ENCODE measurements at regions not wholly inside any gene's neighbourhood (a gene's known extent, or its start where the extent isn't known, plus 50 kb on each side); places are given as distances from the start of the nearest gene placed in this dataset.

DNA sequence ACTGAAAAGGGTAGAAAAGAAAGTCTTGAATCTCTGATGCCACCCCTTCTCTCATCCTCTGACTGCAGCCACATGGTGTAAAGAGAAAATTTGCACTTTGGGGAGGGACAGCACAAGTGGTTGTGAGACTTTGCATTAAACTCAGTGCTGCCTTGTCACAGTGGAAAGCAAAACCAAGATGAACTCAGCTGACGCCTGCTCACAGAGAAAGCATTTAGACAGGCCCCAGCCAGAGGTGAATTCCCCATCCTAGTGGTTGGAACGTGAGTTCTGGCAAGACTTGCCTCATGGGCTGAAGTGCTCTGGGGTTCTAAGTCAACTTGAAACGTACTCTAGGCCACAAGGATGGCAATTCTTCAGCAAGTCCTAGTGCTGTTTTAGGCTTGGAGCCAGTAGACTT is 1101.4 kb downstream of the ADGRL3 start (continued):
- TF ChIP-seq, protein P1, sequence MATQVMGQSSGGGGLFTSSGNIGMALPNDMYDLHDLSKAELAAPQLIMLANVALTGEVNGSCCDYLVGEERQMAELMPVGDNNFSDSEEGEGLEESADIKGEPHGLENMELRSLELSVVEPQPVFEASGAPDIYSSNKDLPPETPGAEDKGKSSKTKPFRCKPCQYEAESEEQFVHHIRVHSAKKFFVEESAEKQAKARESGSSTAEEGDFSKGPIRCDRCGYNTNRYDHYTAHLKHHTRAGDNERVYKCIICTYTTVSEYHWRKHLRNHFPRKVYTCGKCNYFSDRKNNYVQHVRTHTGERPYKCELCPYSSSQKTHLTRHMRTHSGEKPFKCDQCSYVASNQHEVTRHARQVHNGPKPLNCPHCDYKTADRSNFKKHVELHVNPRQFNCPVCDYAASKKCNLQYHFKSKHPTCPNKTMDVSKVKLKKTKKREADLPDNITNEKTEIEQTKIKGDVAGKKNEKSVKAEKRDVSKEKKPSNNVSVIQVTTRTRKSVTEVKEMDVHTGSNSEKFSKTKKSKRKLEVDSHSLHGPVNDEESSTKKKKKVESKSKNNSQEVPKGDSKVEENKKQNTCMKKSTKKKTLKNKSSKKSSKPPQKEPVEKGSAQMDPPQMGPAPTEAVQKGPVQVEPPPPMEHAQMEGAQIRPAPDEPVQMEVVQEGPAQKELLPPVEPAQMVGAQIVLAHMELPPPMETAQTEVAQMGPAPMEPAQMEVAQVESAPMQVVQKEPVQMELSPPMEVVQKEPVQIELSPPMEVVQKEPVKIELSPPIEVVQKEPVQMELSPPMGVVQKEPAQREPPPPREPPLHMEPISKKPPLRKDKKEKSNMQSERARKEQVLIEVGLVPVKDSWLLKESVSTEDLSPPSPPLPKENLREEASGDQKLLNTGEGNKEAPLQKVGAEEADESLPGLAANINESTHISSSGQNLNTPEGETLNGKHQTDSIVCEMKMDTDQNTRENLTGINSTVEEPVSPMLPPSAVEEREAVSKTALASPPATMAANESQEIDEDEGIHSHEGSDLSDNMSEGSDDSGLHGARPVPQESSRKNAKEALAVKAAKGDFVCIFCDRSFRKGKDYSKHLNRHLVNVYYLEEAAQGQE (IDR thresholded peaks at IDR 0.05; ENCODE audit: unreplicated experiment) = no peak
- TF ChIP-seq POLR2AphosphoS5 (IDR thresholded peaks at IDR 0.05; ENCODE audit: low read depth) (no peak), EZH2 (IDR thresholded peaks at IDR 0.05; ENCODE audit: low read depth, unreplicated experiment) (no peak), NANOG (IDR thresholded peaks at IDR 0.05; ENCODE audit: borderline replicate concordance) (no peak), ZNF114 (CRISPR knock-in tag; IDR thresholded peaks at IDR 0.05) (no peak)

DNA sequence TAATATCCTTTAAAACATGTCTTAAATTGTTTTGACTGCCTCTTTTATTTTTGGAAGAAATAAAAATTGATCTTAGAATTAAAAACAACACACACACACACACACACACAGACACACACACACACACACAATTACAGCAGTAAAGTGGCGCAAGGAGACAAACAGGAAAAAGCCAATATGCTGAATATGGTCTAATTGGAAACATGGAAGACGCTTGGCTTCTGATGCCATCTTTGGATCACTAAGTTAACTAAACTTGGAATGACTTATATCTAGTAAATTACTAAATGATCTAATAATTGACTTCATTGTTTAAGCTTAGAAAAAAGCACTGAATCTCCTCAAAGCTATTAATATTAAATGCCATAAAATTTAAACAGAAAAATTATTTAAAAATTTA is 1093.4 kb downstream of the ADGRL3 start:
- Histone ChIP-seq H3K27ac (ENCODE audit: low read depth) (no peak overlapping the region), H3K9me2 (ENCODE audit: insufficient read depth) (0 out of 2 replicates have a peak, but pooled peaks cover 3% of the 10 kb centered on the region), H3K27me3 (ENCODE audit: insufficient read depth) (no peaks in the 10 kb centered on the region), H2AFZ (peak overlapping the region; percentile 56; the same call in 1 of the 2 replicates), H3K79me2 (replicated peaks; ENCODE audit: insufficient read depth) (no peaks in the 10 kb centered on the region), H4K20me1 (replicated peaks; ENCODE audit: insufficient read depth) (no peaks in the 10 kb centered on the region), H3K4me2 (no peak overlapping the region), H3K4me1 (ENCODE audit: insufficient read depth) (no peaks in the 10 kb centered on the region), H3K36me3 (ENCODE audit: insufficient read depth) (no peaks in the 10 kb centered on the region), H3F3A (replicated peaks; ENCODE audit: low read depth) (no peaks in the 10 kb centered on the region), H3K4me3 (no peak overlapping the region)
- ATAC-seq (no peak), DNase-seq (ENCODE audit: low spot score) (no peak)
- H3K27ac Mint-ChIP-seq = no peak overlapping the region
- H3K9me3 Mint-ChIP-seq = peaks cover 6% of the 10 kb centered on the region; the same call in 1 of the 3 replicates
- H3K27me3 Mint-ChIP-seq (ENCODE audit: insufficient read depth, low read depth, poor library complexity) = no peaks in the 10 kb centered on the region
- no peaks in the 10 kb centered on the region for H3K36me3 Mint-ChIP-seq (ENCODE audit: low read depth)
- H3K4me3 Mint-ChIP-seq = no peak overlapping the region
- H3K4me1 Mint-ChIP-seq = no peaks in the 10 kb centered on the region
- TF ChIP-seq POLR2AphosphoS5 (IDR thresholded peaks at IDR 0.05; ENCODE audit: low read depth) (no peak), ZNF331 (CRISPR knock-in tag; IDR thresholded peaks at IDR 0.05; ENCODE audit: low read depth) (no peak), STAT1 (IDR thresholded peaks at IDR 0.05; ENCODE audit: unreplicated experiment) (no peak), CREB1 (CRISPR knock-in tag; IDR thresholded peaks at IDR 0.05; ENCODE audit: low read depth) (no peak), EZH2phosphoT487 (IDR thresholded peaks at IDR 0.05; ENCODE audit: unreplicated experiment) (no peak), JUNB (IDR thresholded peaks at IDR 0.05; ENCODE audit: unreplicated experiment) (no peak), EZH2 (IDR thresholded peaks at IDR 0.05; ENCODE audit: low read depth, unreplicated experiment) (no peak)
- TF ChIP-seq, protein P2, sequence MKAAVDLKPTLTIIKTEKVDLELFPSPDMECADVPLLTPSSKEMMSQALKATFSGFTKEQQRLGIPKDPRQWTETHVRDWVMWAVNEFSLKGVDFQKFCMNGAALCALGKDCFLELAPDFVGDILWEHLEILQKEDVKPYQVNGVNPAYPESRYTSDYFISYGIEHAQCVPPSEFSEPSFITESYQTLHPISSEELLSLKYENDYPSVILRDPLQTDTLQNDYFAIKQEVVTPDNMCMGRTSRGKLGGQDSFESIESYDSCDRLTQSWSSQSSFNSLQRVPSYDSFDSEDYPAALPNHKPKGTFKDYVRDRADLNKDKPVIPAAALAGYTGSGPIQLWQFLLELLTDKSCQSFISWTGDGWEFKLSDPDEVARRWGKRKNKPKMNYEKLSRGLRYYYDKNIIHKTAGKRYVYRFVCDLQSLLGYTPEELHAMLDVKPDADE (IDR thresholded peaks at IDR 0.05) = no peak
- TF ChIP-seq, protein P3, sequence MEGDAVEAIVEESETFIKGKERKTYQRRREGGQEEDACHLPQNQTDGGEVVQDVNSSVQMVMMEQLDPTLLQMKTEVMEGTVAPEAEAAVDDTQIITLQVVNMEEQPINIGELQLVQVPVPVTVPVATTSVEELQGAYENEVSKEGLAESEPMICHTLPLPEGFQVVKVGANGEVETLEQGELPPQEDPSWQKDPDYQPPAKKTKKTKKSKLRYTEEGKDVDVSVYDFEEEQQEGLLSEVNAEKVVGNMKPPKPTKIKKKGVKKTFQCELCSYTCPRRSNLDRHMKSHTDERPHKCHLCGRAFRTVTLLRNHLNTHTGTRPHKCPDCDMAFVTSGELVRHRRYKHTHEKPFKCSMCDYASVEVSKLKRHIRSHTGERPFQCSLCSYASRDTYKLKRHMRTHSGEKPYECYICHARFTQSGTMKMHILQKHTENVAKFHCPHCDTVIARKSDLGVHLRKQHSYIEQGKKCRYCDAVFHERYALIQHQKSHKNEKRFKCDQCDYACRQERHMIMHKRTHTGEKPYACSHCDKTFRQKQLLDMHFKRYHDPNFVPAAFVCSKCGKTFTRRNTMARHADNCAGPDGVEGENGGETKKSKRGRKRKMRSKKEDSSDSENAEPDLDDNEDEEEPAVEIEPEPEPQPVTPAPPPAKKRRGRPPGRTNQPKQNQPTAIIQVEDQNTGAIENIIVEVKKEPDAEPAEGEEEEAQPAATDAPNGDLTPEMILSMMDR (conservative IDR thresholded peaks at IDR 0.05; ENCODE audit: low read depth in 2 of 2) = no peak
- TF ChIP-seq, protein P1 (IDR thresholded peaks at IDR 0.05; ENCODE audit: unreplicated experiment) = no peak
